HepG2 (cell line): ENCODE measurements at regions not wholly inside any gene's neighbourhood (a gene's known extent, or its start where the extent isn't known, plus 50 kb on each side); places are given as distances from the start of the nearest gene placed in this dataset.
A peak's percentile ranks its signal among the peaks of the same experiment; 100 is the strongest.

ENCODE experiments used
- AHDC1 ChIP-seq: sonication (generic); formaldehyde crosslinking; IDR thresholded peaks from 2 replicates; pipeline ENCODE4 v1.5.1; 2020; ENCODE audit warnings: mild to moderate bottlenecking, missing genetic modification reagents, borderline replicate concordance
- ARID5B ChIP-seq: IDR thresholded peaks from 2 replicates; pipeline ENCODE4 v1.4.0; 2020; ENCODE audit warnings: mild to moderate bottlenecking, missing genetic modification reagents
- ELF3 ChIP-seq: IDR thresholded peaks from 2 replicates; pipeline ENCODE4 v1.6.1; 2016; ENCODE audit warnings: missing genetic modification reagents, missing compliant biosample characterization
- JUN ChIP-seq: sonication (generic); formaldehyde crosslinking; IDR thresholded peaks from 2 replicates; pipeline ENCODE4 v1.4.0; 2020; ENCODE audit warnings: mild to moderate bottlenecking, missing genetic modification reagents
- MAFF ChIP-seq: IDR thresholded peaks from 2 replicates; pipeline ENCODE4 v1.6.1; 2011; ENCODE audit warnings: low read depth, low read length, improper control_type of control experiment
- MTF2 ChIP-seq: sonication (generic); formaldehyde crosslinking; IDR thresholded peaks from 2 replicates; pipeline ENCODE4 v1.5.0; 2020; ENCODE audit warnings: missing genetic modification reagents, borderline replicate concordance
- NR2F1 ChIP-seq, 2 experiments: fragments of 450-650 bp in 1 of 2; formaldehyde crosslinking in 1 of 2; IDR thresholded peaks; 2 replicates each; pipeline versions ENCODE4 v1.5.0 to v1.6.1; 2016 to 2020; ENCODE audit warnings: mild to moderate bottlenecking in 1 of 2, missing compliant biosample characterization in 1 of 2, missing genetic modification reagents in 1 of 2, moderate library complexity in 1 of 2
- PBX3 ChIP-seq: sonication (generic); formaldehyde crosslinking; IDR thresholded peaks from 2 replicates; pipeline ENCODE4 v1.8.1; 2023; ENCODE audit warnings: missing genetic modification reagents, inconsistent platforms, borderline replicate concordance
- PRDM10 ChIP-seq: sonication (generic); formaldehyde crosslinking; IDR thresholded peaks from 2 replicates; pipeline ENCODE4 v1.4.0; 2020; ENCODE audit warnings: low read depth, missing genetic modification reagents
- SALL1 ChIP-seq: sonication (generic); formaldehyde crosslinking; IDR thresholded peaks from 2 replicates; pipeline ENCODE4 v1.8.0; 2022; ENCODE audit warnings: mild to moderate bottlenecking, missing genetic modification reagents
- SAP130 ChIP-seq: IDR thresholded peaks from 2 replicates; pipeline ENCODE4 v1.6.1; 2016; ENCODE audit warnings: low read depth
- STAG1 ChIP-seq: sonication (generic); formaldehyde crosslinking; IDR thresholded peaks from 2 replicates; pipeline ENCODE4 v1.4.0; 2020; ENCODE audit warnings: missing genetic modification reagents
- XRCC5 ChIP-seq: fragments of 200-400 bp; formaldehyde crosslinking; optimal IDR thresholded peaks from 2 replicates; pipeline ENCODE3; 2017; ENCODE audit warnings: mild to moderate bottlenecking, low read length
- ZFP1 ChIP-seq: IDR thresholded peaks from 2 replicates; pipeline ENCODE4 v1.6.1; 2016
- ZNF138 ChIP-seq: sonication (generic); formaldehyde crosslinking; IDR thresholded peaks from 2 replicates; pipeline ENCODE4 v1.5.0; 2020; ENCODE audit warnings: mild to moderate bottlenecking, low read depth, missing genetic modification reagents

GRCh38 chr4:89640620-89641366 is 196.2 kb downstream of the SNCA start (continued):
- peak; percentile 46; the same call in 1 of the 2 replicates for TF ChIP-seq AHDC1 (CRISPR knock-in tag)
- peak; percentile 67 for TF ChIP-seq STAG1
- no peak for TF ChIP-seq PRDM10 (CRISPR knock-in tag)
- TF ChIP-seq JUN (CRISPR knock-in tag) = no peak
- no peak for TF ChIP-seq MAFF
- TF ChIP-seq SAP130 (CRISPR knock-in tag) = peak; percentile 48; the same call in 1 of the 2 replicates
- TF ChIP-seq ARID5B (CRISPR knock-in tag) = peak; percentile 39; the same call in 1 of the 2 replicates
- peak; percentile 50; the same call in 1 of the 2 replicates for TF ChIP-seq SALL1 (CRISPR knock-in tag)
- TF ChIP-seq ZFP1 (CRISPR knock-in tag) = no peak
- TF ChIP-seq XRCC5 = peak; percentile 75
- no peak for TF ChIP-seq ZNF138 (CRISPR knock-in tag)
- peak; percentile 48; the same call in 1 of the 2 replicates for TF ChIP-seq ELF3 (CRISPR knock-in tag)
- no peak for TF ChIP-seq PBX3 (CRISPR knock-in tag)
- no peak for TF ChIP-seq MTF2 (CRISPR knock-in tag)
- peak in 1 of 2 experiments; percentile 62; a peak in 3 of 4 replicates for TF ChIP-seq NR2F1 (CRISPR knock-in tag; IDR thresholded peaks at IDR 0.05)
